IMR-90 (cell line): ENCODE measurements at regions not wholly inside any gene's neighbourhood (a gene's known extent, or its start where the extent isn't known, plus 50 kb on each side); places are given as distances from the start of the nearest gene placed in this dataset.

Source experiments
- ATAC-seq: fragments of 200-7000 bp; cut with Tn5 transposase; 2 replicates; pipeline ENCODE4 v1.9.1; 2020; ENCODE audit warnings: low read depth, mild to moderate bottlenecking, moderate library complexity
- BruUV-seq: library from RNA; stranded (reverse); fragments of 400-500 nt; replicated peaks from 2 replicates; lab custom pipeline; 2021; lab: Mats Ljungman, UMichigan
- CTCF ChIA-PET: fragments of 300-600 bp; formaldehyde crosslinking; extraction: SDS; loops from one replicate; lab custom pipeline; 2021; ENCODE audit warnings: antibody characterized with exemption; lab: Yijun Ruan, JAX
- POLR2A ChIA-PET: fragments of 300-600 bp; sonication (Branson Sonifier 250); formaldehyde crosslinking; loops from one replicate; lab custom pipeline; 2022; ENCODE audit warnings: antibody characterized with exemption; ENCODE audit not compliant: unreplicated experiment; lab: Charles Lee
- DNase-seq: peaks from one replicate; pipeline ENCODE4 v3.0.0; 2013
- H2AFZ ChIP-seq: replicated peaks from 2 replicates; pipeline ENCODE3; 2013; ENCODE audit warnings: low read length, mild to moderate bottlenecking; ENCODE audit not compliant: poor library complexity
- H2AK5ac ChIP-seq: 2 replicates; pipeline ENCODE4 v1.6.1; 2013; ENCODE audit warnings: low read depth, low read length, inconsistent platforms
- H2AK9ac ChIP-seq: replicated peaks from 2 replicates; pipeline ENCODE3; 2013; ENCODE audit warnings: mild to moderate bottlenecking, low read depth, low read length, moderate library complexity; ENCODE audit not compliant: poor library complexity
- H2BK120ac ChIP-seq: 2 replicates; pipeline ENCODE4 v1.6.1; 2013; ENCODE audit warnings: low read depth, low read length, inconsistent platforms
- H2BK15ac ChIP-seq: 3 replicates; pipeline ENCODE4 v1.6.1; 2013; ENCODE audit warnings: low read depth, low read length, inconsistent platforms
- H2BK20ac ChIP-seq: 2 replicates; pipeline ENCODE4 v1.6.1; 2013; ENCODE audit warnings: low read depth, mild to moderate bottlenecking, inconsistent platforms, low read length, moderate library complexity
- H2BK5ac ChIP-seq: 2 replicates; pipeline ENCODE4 v1.6.1; 2013; ENCODE audit warnings: mild to moderate bottlenecking, low read depth, low read length, inconsistent platforms; ENCODE audit not compliant: poor library complexity, severe bottlenecking
- H3K14ac ChIP-seq: replicated peaks from 2 replicates; pipeline ENCODE4 v1.6.1; 2013; ENCODE audit warnings: low read depth, low read length, inconsistent platforms
- H3K18ac ChIP-seq: 2 replicates; pipeline ENCODE4 v1.6.1; 2013; ENCODE audit warnings: low read depth, low read length, control low read depth
- H3K23ac ChIP-seq: 2 replicates; pipeline ENCODE4 v1.6.1; 2013; ENCODE audit warnings: low read depth, low read length, inconsistent platforms
- H3K27ac ChIP-seq: 2 replicates; pipeline ENCODE4 v1.5.1; 2013; ENCODE audit warnings: mild to moderate bottlenecking, control low read depth, low read length; ENCODE audit not compliant: insufficient read depth
- H3K27me3 ChIP-seq: 2 replicates; pipeline ENCODE4 v1.6.1; 2013; ENCODE audit warnings: low read length; ENCODE audit not compliant: control insufficient read depth, insufficient read depth
- H3K36me3 ChIP-seq: 2 replicates; pipeline ENCODE4 v1.6.1; 2013; ENCODE audit warnings: low read length, mixed read lengths; ENCODE audit not compliant: control insufficient read depth, insufficient read depth
- H3K4ac ChIP-seq: 2 replicates; pipeline ENCODE4 v1.6.1; 2013; ENCODE audit warnings: low read depth, low read length, inconsistent platforms
- H3K4me1 ChIP-seq: 2 replicates; pipeline ENCODE4 v1.6.1; 2013; ENCODE audit warnings: low read length, mixed read lengths; ENCODE audit not compliant: control insufficient read depth, insufficient read depth
- H3K4me2 ChIP-seq: 2 replicates; pipeline ENCODE4 v1.6.1; 2013; ENCODE audit warnings: low read depth, mild to moderate bottlenecking, control low read depth, low read length, moderate library complexity
- H3K4me3 ChIP-seq: 2 replicates; pipeline ENCODE4 v1.5.1; 2013; ENCODE audit warnings: low read depth, mild to moderate bottlenecking, control low read depth, low read length, moderate library complexity; ENCODE audit not compliant: insufficient read depth
- H3K56ac ChIP-seq: 2 replicates; pipeline ENCODE4 v1.6.1; 2013; ENCODE audit warnings: low read length, inconsistent platforms; ENCODE audit not compliant: insufficient read depth; ENCODE audit errors: extremely low read depth
- H3K79me1 ChIP-seq, 2 experiments: 2 replicates each; pipeline ENCODE4 v1.6.1; 2013; ENCODE audit warnings: low read length in 2 of 2, inconsistent platforms in 1 of 2, low read depth in 1 of 2
- H3K9ac ChIP-seq: 2 replicates; pipeline ENCODE4 v1.6.1; 2013; ENCODE audit warnings: low read depth, low read length, control low read depth
- H3K9me1 ChIP-seq: 2 replicates; pipeline ENCODE4 v1.6.1; 2013; ENCODE audit warnings: low read length, inconsistent platforms; ENCODE audit not compliant: insufficient read depth
- H3K9me3 ChIP-seq: 2 replicates; pipeline ENCODE4 v1.6.1; 2013; ENCODE audit warnings: low read length; ENCODE audit not compliant: control insufficient read depth, insufficient read depth
- H4K20me1 ChIP-seq: 2 replicates; pipeline ENCODE4 v1.6.1; 2013; ENCODE audit warnings: low read length, inconsistent platforms; ENCODE audit not compliant: insufficient read depth
- H4K5ac ChIP-seq: 2 replicates; pipeline ENCODE4 v1.6.1; 2013; ENCODE audit warnings: mild to moderate bottlenecking, low read depth, low read length, control low read depth
- H4K8ac ChIP-seq, 2 experiments: 2 replicates each; pipeline ENCODE4 v1.6.1; 2013; ENCODE audit warnings: low read depth in 2 of 2, low read length in 2 of 2, control low read depth in 1 of 2, inconsistent platforms in 1 of 2
- H4K91ac ChIP-seq: 2 replicates; pipeline ENCODE4 v1.6.1; 2013; ENCODE audit warnings: low read depth, low read length, inconsistent platforms; ENCODE audit not compliant: insufficient read depth
- BHLHE40 ChIP-seq: fragments of 150-350 bp; IDR thresholded peaks from 2 replicates; pipeline ENCODE4 v1.6.1; 2016; ENCODE audit warnings: mild to moderate bottlenecking, low read depth, low read length
- CEBPB ChIP-seq: IDR thresholded peaks from 2 replicates; pipeline ENCODE4 v1.6.1; 2012; ENCODE audit warnings: low read depth, low read length, improper control_type of control experiment
- CHD1 ChIP-seq: IDR thresholded peaks from 2 replicates; pipeline ENCODE4 v1.6.1; 2012; ENCODE audit warnings: low read depth, low read length, improper control_type of control experiment
- CTCF ChIP-seq: conservative IDR thresholded peaks from 2 replicates; pipeline ENCODE4 v1.5.1; 2012; ENCODE audit warnings: mild to moderate bottlenecking, low read depth, low read length, improper control_type of control experiment
- FOS ChIP-seq: fragments of 150-350 bp; IDR thresholded peaks from 2 replicates; pipeline ENCODE4 v1.6.1; 2016; ENCODE audit warnings: low read depth, low read length
- MAFK ChIP-seq: IDR thresholded peaks from 2 replicates; pipeline ENCODE4 v1.6.1; 2012; ENCODE audit warnings: low read depth, low read length, improper control_type of control experiment
- MAZ ChIP-seq: IDR thresholded peaks from 2 replicates; pipeline ENCODE4 v1.6.1; 2012; ENCODE audit warnings: low read depth, mild to moderate bottlenecking, low read length, improper control_type of control experiment, moderate library complexity, borderline replicate concordance
- MXI1 ChIP-seq: IDR thresholded peaks from 2 replicates; pipeline ENCODE4 v1.6.1; 2012; ENCODE audit warnings: low read depth, mild to moderate bottlenecking, low read length, moderate library complexity, borderline replicate concordance
- NFE2L2 ChIP-seq: fragments of 150-350 bp; IDR thresholded peaks from 2 replicates; pipeline ENCODE4 v1.6.1; 2016; ENCODE audit warnings: low read depth, mild to moderate bottlenecking, low read length
- POLR2A ChIP-seq: IDR thresholded peaks from 2 replicates; pipeline ENCODE4 v1.6.1; 2012; ENCODE audit warnings: mild to moderate bottlenecking, low read depth, low read length
- RAD21 ChIP-seq: IDR thresholded peaks from 2 replicates; pipeline ENCODE4 v1.6.1; 2012; ENCODE audit warnings: low read length, improper control_type of control experiment
- RCOR1 ChIP-seq: IDR thresholded peaks from 2 replicates; pipeline ENCODE4 v1.6.1; 2012; ENCODE audit warnings: mild to moderate bottlenecking, low read length, improper control_type of control experiment; ENCODE audit not compliant: insufficient replicate concordance
- RFX5 ChIP-seq: IDR thresholded peaks from 2 replicates; pipeline ENCODE4 v1.8.0; 2012; ENCODE audit warnings: low read depth, mild to moderate bottlenecking, low read length, moderate library complexity
- SMC3 ChIP-seq: fragments of 150-350 bp; IDR thresholded peaks from 2 replicates; pipeline ENCODE4 v1.6.1; 2016; ENCODE audit warnings: low read depth, mild to moderate bottlenecking, antibody characterized with exemption, low read length, moderate library complexity
- USF2 ChIP-seq: fragments of 150-350 bp; IDR thresholded peaks from 2 replicates; pipeline ENCODE4 v1.6.1; 2017; ENCODE audit warnings: mild to moderate bottlenecking, antibody characterized with exemption, low read length, low read depth
- WGBS, 2 experiments: methylation state at CpG; one replicate each; pipeline versions ENCODE4 v1.1.5 to v1.1.7; 2013; ENCODE audit warnings: missing lambda C conversion rate in 2 of 2; ENCODE audit not compliant: insufficient read length in 1 of 2; ENCODE audit errors: extremely low coverage in 2 of 2; 5-methylcytosine and 5-hydroxymethylcytosine counted together
- dilution Hi-C: fragments of 300-500 bp; cut with HindIII; formaldehyde crosslinking; loops from one replicate; pipeline ENCODE4 v1.14.3; 2018; ENCODE audit warnings: low sequenced_read_pairs; ENCODE audit not compliant: unreplicated experiment
- in situ Hi-C: fragments of 300-500 bp; cut with MboI; formaldehyde crosslinking; loops from 3 replicates; pipeline ENCODE4 v1.14.3; 2019; ENCODE audit warnings: low sequenced_read_pairs, inconsistent platforms, mixed read lengths
- intact Hi-C: fragments of 100-400 bp; cut with micrococcal nuclease; formaldehyde crosslinking; loops from 2 replicates; pipeline ENCODE4 v1.10.0; 2022
- TF ChIP-seq, protein P1 (sequence below): fragments of 150-350 bp; IDR thresholded peaks from 2 replicates; pipeline ENCODE4 v1.6.1; 2016; ENCODE audit warnings: low read depth, mild to moderate bottlenecking, low read length, moderate library complexity, borderline replicate concordance

DNA sequence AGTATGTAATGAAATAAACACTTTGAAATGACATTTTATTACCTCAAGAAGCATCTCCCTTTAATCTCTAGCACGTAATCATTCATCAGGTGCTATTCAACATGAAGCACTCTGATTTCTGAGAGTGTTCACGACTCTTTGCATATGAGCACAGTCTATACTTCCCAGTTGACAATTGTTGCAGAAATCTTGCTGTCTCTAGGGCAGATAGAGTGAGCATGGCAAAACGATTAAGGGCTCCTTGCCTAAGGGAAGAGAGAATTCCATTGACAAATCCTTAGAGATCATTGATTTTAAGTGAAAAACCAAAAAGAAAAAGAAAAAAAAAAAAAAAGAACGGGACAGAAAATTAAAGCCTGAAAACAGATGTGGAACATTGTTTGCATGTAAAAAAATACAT lies 107.6 kb downstream of the C12orf50 start:
- H3K56ac ChIP-seq: no peak overlapping the region
- no peaks in the 10 kb centered on the region for H3K9me3 ChIP-seq
- H3K27ac ChIP-seq: no peak overlapping the region
- H3K9ac ChIP-seq: no peak overlapping the region
- H4K20me1 ChIP-seq: no peaks in the 10 kb centered on the region
- no peak overlapping the region for H2AK9ac ChIP-seq
- ATAC-seq (no peak), DNase-seq (no peak)
- no peak overlapping the region for H2BK120ac ChIP-seq
- H3K4me2 ChIP-seq: no peak overlapping the region
- H3K36me3 ChIP-seq: no peaks in the 10 kb centered on the region
- H3K27me3 ChIP-seq: no peaks in the 10 kb centered on the region
- intact Hi-C loops: no loop called here
- H2AFZ ChIP-seq: no peak overlapping the region
- H4K8ac ChIP-seq: no peak overlapping the region
- no peak for TF ChIP-seq MXI1
- no peak for TF ChIP-seq FOS
- TF ChIP-seq MAZ: no peak
- TF ChIP-seq CTCF: no peak
- TF ChIP-seq MAFK: no peak
- TF ChIP-seq, protein P1, sequence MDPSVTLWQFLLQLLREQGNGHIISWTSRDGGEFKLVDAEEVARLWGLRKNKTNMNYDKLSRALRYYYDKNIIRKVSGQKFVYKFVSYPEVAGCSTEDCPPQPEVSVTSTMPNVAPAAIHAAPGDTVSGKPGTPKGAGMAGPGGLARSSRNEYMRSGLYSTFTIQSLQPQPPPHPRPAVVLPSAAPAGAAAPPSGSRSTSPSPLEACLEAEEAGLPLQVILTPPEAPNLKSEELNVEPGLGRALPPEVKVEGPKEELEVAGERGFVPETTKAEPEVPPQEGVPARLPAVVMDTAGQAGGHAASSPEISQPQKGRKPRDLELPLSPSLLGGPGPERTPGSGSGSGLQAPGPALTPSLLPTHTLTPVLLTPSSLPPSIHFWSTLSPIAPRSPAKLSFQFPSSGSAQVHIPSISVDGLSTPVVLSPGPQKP: no peak
- no peak for TF ChIP-seq POLR2A
- TF ChIP-seq USF2: no peak
- TF ChIP-seq SMC3: no peak
- no peak for TF ChIP-seq CEBPB
- TF ChIP-seq RCOR1: no peak
- TF ChIP-seq CHD1: no peak
- TF ChIP-seq RFX5: no peak
- TF ChIP-seq BHLHE40: no peak
- no peak for TF ChIP-seq NFE2L2
- TF ChIP-seq RAD21: no peak
- H4K5ac ChIP-seq: no peak overlapping the region
- in situ Hi-C loops: no loop called here
- no peaks in the 10 kb centered on the region for H3K9me1 ChIP-seq
- H3K14ac ChIP-seq: no peak overlapping the region
- peaks cover 4% of the 10 kb centered on the region; the same call in 1 of the 2 replicates for H3K4me1 ChIP-seq
- POLR2A ChIA-PET: no interaction called here
- no peaks in the 10 kb centered on the region for H3K79me1 ChIP-seq
- no CpG with 5 or more reads among the region's 4 CpGs for WGBS, 2 experiments
- no peak overlapping the region for H2BK5ac ChIP-seq
- H3K4ac ChIP-seq: no peak overlapping the region
- CTCF ChIA-PET: no interaction called here
- H3K4me3 ChIP-seq: no peak overlapping the region
- no peak overlapping the region for H2BK20ac ChIP-seq
- dilution Hi-C loops: no loop called here
- no TSS peak for BruUV-seq
- H3K18ac ChIP-seq: no peak overlapping the region
- H4K91ac ChIP-seq: no peak overlapping the region
- no peak overlapping the region for H3K23ac ChIP-seq
- H2BK15ac ChIP-seq: no peak overlapping the region
- H2AK5ac ChIP-seq: no peak overlapping the region
